ENCODE measurements at regions not wholly inside any gene's neighbourhood (a gene's known extent, or its start where the extent isn't known, plus 50 kb on each side); places are given as distances from the start of the nearest gene placed in this dataset.
"Not testable (repeated sequence)": the region's sequence is repeated elsewhere in the genome, so short reads cannot be mapped to it uniquely, and the experiment has no call there.

- no peak for TF ChIP-seq CTCF (IDR thresholded peaks at IDR 0.05; ENCODE audit: insufficient read depth, low read depth, low read length, missing control alignments)
- H3K4me3 ChIP-seq (ENCODE audit: low read length), result no peak overlapping the region
- DNase-seq (ENCODE audit: low read depth), result no peak
Observed at GRCh38 chr2:10230499-10230898, 72.2 kb upstream of the HPCAL1 start.

GRCh38 chr2:10230921-10231320, 71.8 kb upstream of the HPCAL1 start:
- DNase-seq (ENCODE audit: low read depth), result not testable (repeated sequence)

GRCh38 chr2:10231551-10232085, 71.1 kb upstream of the HPCAL1 start:
- no peak for TF ChIP-seq CTCF (IDR thresholded peaks at IDR 0.05; ENCODE audit: insufficient read depth, low read depth, low read length, missing control alignments)
- H3K4me3 ChIP-seq (ENCODE audit: low read length), result no peak overlapping the region
- no peak for DNase-seq (ENCODE audit: low read depth)

More at GRCh38 chr2:10230921-10231320, 71.8 kb upstream of the HPCAL1 start:
- H3K4me3 ChIP-seq (ENCODE audit: low read length), result not testable (repeated sequence)

- TF ChIP-seq CTCF (IDR thresholded peaks at IDR 0.05; ENCODE audit: insufficient read depth, low read depth, low read length, missing control alignments), result no peak
- no peak for DNase-seq (ENCODE audit: low read depth)
Observed at GRCh38 chr2:10232096-10232815, 70.4 kb upstream of the HPCAL1 start.

GRCh38 chr2:10233131-10234012, 69.3 kb upstream of the HPCAL1 start:
- no peak overlapping the region for H3K4me3 ChIP-seq (ENCODE audit: low read length)
- TF ChIP-seq CTCF (IDR thresholded peaks at IDR 0.05; ENCODE audit: insufficient read depth, low read depth, low read length, missing control alignments), result no peak
- no peak for DNase-seq (ENCODE audit: low read depth)

More at GRCh38 chr2:10232096-10232815, 70.4 kb upstream of the HPCAL1 start:
- H3K4me3 ChIP-seq (ENCODE audit: low read length), result no peak overlapping the region

GRCh38 chr2:10234013-10234306, 68.7 kb upstream of the HPCAL1 start:
- no peak for DNase-seq (ENCODE audit: low read depth)
- no peak for TF ChIP-seq CTCF (IDR thresholded peaks at IDR 0.05; ENCODE audit: insufficient read depth, low read depth, low read length, missing control alignments)
- H3K4me3 ChIP-seq (ENCODE audit: low read length), result no peak overlapping the region

- H3K4me3 ChIP-seq (ENCODE audit: low read length), result no peak overlapping the region
- TF ChIP-seq CTCF (IDR thresholded peaks at IDR 0.05; ENCODE audit: insufficient read depth, low read depth, low read length, missing control alignments), result no peak
- no peak for DNase-seq (ENCODE audit: low read depth)
Observed at GRCh38 chr2:10234409-10235094, 68.2 kb upstream of the HPCAL1 start.

Data from epithelial cell of esophagus (primary cell).